Heart left ventricle (tissue), 13 donors: ENCODE measurements at regions not wholly inside any gene's neighbourhood (a gene's known extent, or its start where the extent isn't known, plus 50 kb on each side); places are given as distances from the start of the nearest gene placed in this dataset.

ENCODE experiments used
- POLR2A ChIP-seq, 2 donors: fragments of 450-650 bp; IDR thresholded peaks; one replicate each; pipeline ENCODE4 v1.6.1; 2017; ENCODE audit warnings: antibody characterized with exemption in 2 of 2, mild to moderate bottlenecking in 2 of 2, moderate library complexity in 2 of 2
- TF ChIP-seq, protein P1 (sequence below), 12 donors: fragments of 200-600 bp; sonication (generic) in 4 of 12; IDR thresholded peaks; one replicate each; pipeline versions ENCODE4 v1.5.0 to v1.8.0; 2018 to 2022; ENCODE audit warnings: antibody characterized with exemption in 12 of 12, mild to moderate bottlenecking in 5 of 12
- donor health status: ischemic (EF 13 %, LVEDD 7.1; RV severe dilation, severe dysfunction).
- donor health status: DM: no; HTN: yes; CAD: no.
- donor health status: DM: no; HTN: no; CAD: no.
- donor health status: ischemic (EF 25% LVEDD 6.9; RV normal size, moderate dysfunction).
- donor health status: ischemic (EF 25% LVEDD 5.7; RV mildly dilated, moderate dysfunction).
- donor health status: ischemic (EF 35%, LVEDD 5.7; RV mildly dilated, moderate dysfunction).
- donor health status: nonischemic (EF 11% LVEDD 7.7; RV severe dilation, severe dysfunction).
- donor health status: DM: yes; HTN: yes; CAD: no.
- donor health status: PGD.
- donor health status: ischemic (EF 29% LVEDD 5.4; RV normal size, mild dysfunction).
- donor health status: nonischemic (EF 23%, LVEDD 6.1; RV moderate dilation, normal function).

DNA sequence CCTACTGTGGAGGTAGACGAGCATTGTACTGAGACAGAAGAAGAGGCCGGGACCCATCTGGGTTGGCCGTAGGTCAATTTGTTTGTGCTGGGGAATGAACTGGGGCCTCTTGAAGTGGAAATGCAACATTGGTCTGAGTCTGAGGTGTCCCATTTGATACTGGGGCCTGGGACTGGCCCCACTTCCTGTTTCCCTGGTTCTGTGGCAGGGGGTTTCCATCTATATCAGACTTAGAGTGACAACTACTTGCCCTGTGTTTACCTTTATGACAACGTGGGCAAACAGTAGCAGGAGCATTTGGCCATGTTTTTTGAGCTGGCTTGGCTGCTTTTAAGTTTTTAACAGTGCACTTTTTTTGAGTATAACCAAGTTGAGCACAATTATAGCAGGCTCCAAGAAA is 146.1 kb upstream of the NLGN4Y start:
- TF ChIP-seq, protein P1, sequence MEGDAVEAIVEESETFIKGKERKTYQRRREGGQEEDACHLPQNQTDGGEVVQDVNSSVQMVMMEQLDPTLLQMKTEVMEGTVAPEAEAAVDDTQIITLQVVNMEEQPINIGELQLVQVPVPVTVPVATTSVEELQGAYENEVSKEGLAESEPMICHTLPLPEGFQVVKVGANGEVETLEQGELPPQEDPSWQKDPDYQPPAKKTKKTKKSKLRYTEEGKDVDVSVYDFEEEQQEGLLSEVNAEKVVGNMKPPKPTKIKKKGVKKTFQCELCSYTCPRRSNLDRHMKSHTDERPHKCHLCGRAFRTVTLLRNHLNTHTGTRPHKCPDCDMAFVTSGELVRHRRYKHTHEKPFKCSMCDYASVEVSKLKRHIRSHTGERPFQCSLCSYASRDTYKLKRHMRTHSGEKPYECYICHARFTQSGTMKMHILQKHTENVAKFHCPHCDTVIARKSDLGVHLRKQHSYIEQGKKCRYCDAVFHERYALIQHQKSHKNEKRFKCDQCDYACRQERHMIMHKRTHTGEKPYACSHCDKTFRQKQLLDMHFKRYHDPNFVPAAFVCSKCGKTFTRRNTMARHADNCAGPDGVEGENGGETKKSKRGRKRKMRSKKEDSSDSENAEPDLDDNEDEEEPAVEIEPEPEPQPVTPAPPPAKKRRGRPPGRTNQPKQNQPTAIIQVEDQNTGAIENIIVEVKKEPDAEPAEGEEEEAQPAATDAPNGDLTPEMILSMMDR (IDR thresholded peaks at IDR 0.05), result no peak
- TF ChIP-seq POLR2A (IDR thresholded peaks at IDR 0.05), result no peak
